ENCODE measurements at regions not wholly inside any gene's neighbourhood (a gene's known extent, or its start where the extent isn't known, plus 50 kb on each side); places are given as distances from the start of the nearest gene placed in this dataset.
"Not testable (repeated sequence)": the region's sequence is repeated elsewhere in the genome, so short reads cannot be mapped to it uniquely, and the experiment has no call there.

DNA sequence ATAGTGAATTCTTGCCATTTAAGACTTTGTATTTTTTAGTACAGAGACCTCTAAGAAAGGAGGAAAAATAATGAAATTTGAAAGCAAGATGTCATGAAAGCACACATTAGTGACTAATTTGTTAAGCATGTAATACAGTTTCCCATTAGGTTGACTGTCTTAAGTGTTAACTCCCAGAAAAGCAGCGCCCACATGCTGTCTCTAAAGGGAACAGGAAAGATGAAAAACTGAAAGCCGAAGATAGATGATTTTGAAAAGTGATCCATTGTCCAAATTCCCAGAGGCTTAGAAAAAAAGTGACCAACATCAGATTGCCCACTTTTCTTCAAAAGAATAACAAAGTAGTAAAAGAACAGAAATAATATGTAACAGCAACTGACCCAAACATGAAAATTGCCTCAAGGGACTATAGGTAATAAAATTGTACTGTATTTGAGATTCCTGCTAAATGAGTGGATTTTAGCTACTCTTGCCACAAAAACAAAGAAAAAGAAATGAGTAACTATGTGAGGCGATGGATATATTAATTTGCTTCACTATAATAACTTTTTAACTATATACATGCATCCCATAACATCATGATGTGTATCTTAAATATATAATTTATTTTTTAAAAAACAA is 83.2 kb upstream of the OGFRL1 start:
- H3K4me3 ChIP-seq (ENCODE audit: low read length) = no peak overlapping the region
- no peaks in the 10 kb centered on the region for H3K36me3 ChIP-seq (ENCODE audit: insufficient read depth, low read depth, low read length)
- no peak overlapping the region for H3K27ac ChIP-seq (ENCODE audit: low read length)
- no peaks in the 10 kb centered on the region for H3K27me3 ChIP-seq (ENCODE audit: insufficient read depth, low read length)
- no peaks in the 10 kb centered on the region for H3K4me1 ChIP-seq (ENCODE audit: insufficient read depth, low read length)
- no peak overlapping the region for H3K9ac ChIP-seq (ENCODE audit: low read depth, low read length)
- H3K9me3 ChIP-seq (ENCODE audit: insufficient read depth, low read depth, low read length) = no peaks in the 10 kb centered on the region

- Histone ChIP-seq H3K9me3 (ENCODE audit: insufficient read depth, low read depth, low read length) (no peaks in the 10 kb centered on the region), H3K27ac (ENCODE audit: low read length) (no peak overlapping the region), H3K9ac (ENCODE audit: low read depth, low read length) (no peak overlapping the region), H3K4me1 (ENCODE audit: insufficient read depth, low read length) (no peaks in the 10 kb centered on the region), H3K27me3 (ENCODE audit: insufficient read depth, low read length) (no peaks in the 10 kb centered on the region), H3K36me3 (ENCODE audit: insufficient read depth, low read depth, low read length) (no peaks in the 10 kb centered on the region), H3K4me3 (ENCODE audit: low read length) (no peak overlapping the region)
Observed at GRCh38 chr6:71206089-71206488, 82.5 kb upstream of the OGFRL1 start.

- no peaks in the 10 kb centered on the region for H3K9me3 ChIP-seq (ENCODE audit: insufficient read depth, low read depth, low read length)
- H3K4me1 ChIP-seq (ENCODE audit: insufficient read depth, low read length) = no peaks in the 10 kb centered on the region
- no peaks in the 10 kb centered on the region for H3K36me3 ChIP-seq (ENCODE audit: insufficient read depth, low read depth, low read length)
- H3K27me3 ChIP-seq (ENCODE audit: insufficient read depth, low read length) = no peaks in the 10 kb centered on the region
- H3K4me3 ChIP-seq (ENCODE audit: low read length) = no peak overlapping the region
- no peak overlapping the region for H3K9ac ChIP-seq (ENCODE audit: low read depth, low read length)
- no peak overlapping the region for H3K27ac ChIP-seq (ENCODE audit: low read length)
Observed at GRCh38 chr6:71209206-71209605, 79.4 kb upstream of the OGFRL1 start.

GRCh38 chr6:71209626-71210025 is 79.0 kb upstream of the OGFRL1 start:
- no peaks in the 10 kb centered on the region for H3K9me3 ChIP-seq (ENCODE audit: insufficient read depth, low read depth, low read length)
- no peaks in the 10 kb centered on the region for H3K36me3 ChIP-seq (ENCODE audit: insufficient read depth, low read depth, low read length)
- H3K9ac ChIP-seq (ENCODE audit: low read depth, low read length) = no peak overlapping the region
- no peak overlapping the region for H3K27ac ChIP-seq (ENCODE audit: low read length)
- no peak overlapping the region for H3K4me3 ChIP-seq (ENCODE audit: low read length)
- no peaks in the 10 kb centered on the region for H3K4me1 ChIP-seq (ENCODE audit: insufficient read depth, low read length)
- no peaks in the 10 kb centered on the region for H3K27me3 ChIP-seq (ENCODE audit: insufficient read depth, low read length)

GRCh38 chr6:71211799-71212198 is 76.8 kb upstream of the OGFRL1 start:
- Histone ChIP-seq H3K4me1 (ENCODE audit: insufficient read depth, low read length) (no peaks in the 10 kb centered on the region), H3K9ac (ENCODE audit: low read depth, low read length) (no peak overlapping the region), H3K4me3 (ENCODE audit: low read length) (no peak overlapping the region), H3K27ac (ENCODE audit: low read length) (no peak overlapping the region), H3K36me3 (ENCODE audit: insufficient read depth, low read depth, low read length) (no peaks in the 10 kb centered on the region), H3K9me3 (ENCODE audit: insufficient read depth, low read depth, low read length) (no peaks in the 10 kb centered on the region), H3K27me3 (ENCODE audit: insufficient read depth, low read length) (no peaks in the 10 kb centered on the region)

- Histone ChIP-seq H3K27ac (ENCODE audit: low read length) (no peak overlapping the region), H3K4me3 (ENCODE audit: low read length) (no peak overlapping the region), H3K36me3 (ENCODE audit: insufficient read depth, low read depth, low read length) (no peaks in the 10 kb centered on the region), H3K4me1 (ENCODE audit: insufficient read depth, low read length) (no peaks in the 10 kb centered on the region), H3K9ac (ENCODE audit: low read depth, low read length) (no peak overlapping the region), H3K27me3 (ENCODE audit: insufficient read depth, low read length) (no peaks in the 10 kb centered on the region), H3K9me3 (ENCODE audit: insufficient read depth, low read depth, low read length) (no peaks in the 10 kb centered on the region)
Observed at GRCh38 chr6:71220466-71220865, 68.1 kb upstream of the OGFRL1 start.

GRCh38 chr6:71222671-71223070 is 65.9 kb upstream of the OGFRL1 start:
- Histone ChIP-seq H3K9me3 (ENCODE audit: insufficient read depth, low read depth, low read length) (no peaks in the 10 kb centered on the region), H3K36me3 (ENCODE audit: insufficient read depth, low read depth, low read length) (no peaks in the 10 kb centered on the region), H3K27ac (ENCODE audit: low read length) (no peak overlapping the region), H3K4me3 (ENCODE audit: low read length) (no peak overlapping the region), H3K4me1 (ENCODE audit: insufficient read depth, low read length) (no peaks in the 10 kb centered on the region), H3K27me3 (ENCODE audit: insufficient read depth, low read length) (no peaks in the 10 kb centered on the region), H3K9ac (ENCODE audit: low read depth, low read length) (no peak overlapping the region)

DNA sequence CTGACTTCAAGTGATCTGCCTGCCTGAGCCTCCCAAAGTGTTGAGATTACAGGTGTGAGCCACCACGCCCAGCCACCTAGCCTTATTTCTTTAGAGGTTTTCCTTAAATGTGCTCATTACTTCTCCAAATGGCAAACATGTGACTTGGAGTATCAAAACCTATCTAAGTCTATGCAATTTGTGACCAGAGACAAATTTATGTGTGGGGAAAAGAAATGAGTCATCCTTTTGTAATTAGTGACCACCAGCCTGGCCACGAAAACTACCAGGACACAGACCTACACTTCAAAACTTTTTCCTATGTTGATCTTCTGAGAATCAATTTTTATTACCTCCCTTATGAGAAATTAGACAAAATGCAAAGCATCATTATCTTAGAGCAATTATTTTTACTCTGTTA is 64.6 kb upstream of the OGFRL1 start:
- H3K27ac ChIP-seq (ENCODE audit: low read length) = no peak overlapping the region
- H3K9ac ChIP-seq (ENCODE audit: low read depth, low read length) = no peak overlapping the region
- H3K4me1 ChIP-seq (ENCODE audit: insufficient read depth, low read length) = no peaks in the 10 kb centered on the region
- H3K4me3 ChIP-seq (ENCODE audit: low read length) = no peak overlapping the region
- no peaks in the 10 kb centered on the region for H3K27me3 ChIP-seq (ENCODE audit: insufficient read depth, low read length)
- no peaks in the 10 kb centered on the region for H3K9me3 ChIP-seq (ENCODE audit: insufficient read depth, low read depth, low read length)
- no peaks in the 10 kb centered on the region for H3K36me3 ChIP-seq (ENCODE audit: insufficient read depth, low read depth, low read length)

GRCh38 chr6:71226151-71226550 is 62.5 kb upstream of the OGFRL1 start:
- H3K4me3 ChIP-seq (ENCODE audit: low read length) = no peak overlapping the region
- H3K36me3 ChIP-seq (ENCODE audit: insufficient read depth, low read depth, low read length) = no peaks in the 10 kb centered on the region
- no peaks in the 10 kb centered on the region for H3K27me3 ChIP-seq (ENCODE audit: insufficient read depth, low read length)
- H3K9me3 ChIP-seq (ENCODE audit: insufficient read depth, low read depth, low read length) = no peaks in the 10 kb centered on the region
- H3K27ac ChIP-seq (ENCODE audit: low read length) = no peak overlapping the region
- no peak overlapping the region for H3K9ac ChIP-seq (ENCODE audit: low read depth, low read length)
- H3K4me1 ChIP-seq (ENCODE audit: insufficient read depth, low read length) = no peaks in the 10 kb centered on the region

DNA sequence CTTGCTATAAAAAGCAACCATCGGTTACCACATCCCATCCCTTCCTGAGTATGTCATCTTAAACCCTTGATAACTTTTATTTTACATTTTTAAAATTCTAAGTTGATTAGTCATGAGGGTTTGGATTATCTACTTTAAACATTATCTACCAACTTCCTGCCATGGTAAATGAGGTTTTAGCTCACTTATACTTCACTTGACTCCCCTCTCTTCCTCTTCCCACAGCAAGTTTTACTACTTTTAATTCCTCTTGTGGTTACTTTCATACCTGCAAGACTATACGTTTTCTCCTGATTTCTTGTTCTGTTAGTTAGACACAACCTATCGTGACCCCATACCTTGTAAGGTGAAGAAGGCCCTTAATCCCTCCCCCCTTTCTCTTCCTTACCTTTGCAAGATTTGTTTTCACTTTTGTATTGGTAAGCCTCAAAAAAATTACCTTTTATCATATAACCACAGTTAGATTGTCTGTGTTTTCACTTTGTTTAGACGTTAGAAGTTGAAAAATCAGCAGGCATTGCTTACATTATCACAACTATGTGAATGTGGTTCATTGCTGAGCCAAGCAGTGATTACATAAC is 60.1 kb upstream of the OGFRL1 start:
- no peak overlapping the region for H3K27ac ChIP-seq (ENCODE audit: low read length)
- no peaks in the 10 kb centered on the region for H3K4me1 ChIP-seq (ENCODE audit: insufficient read depth, low read length)
- H3K4me3 ChIP-seq (ENCODE audit: low read length) = no peak overlapping the region
- H3K9me3 ChIP-seq (ENCODE audit: insufficient read depth, low read depth, low read length) = no peaks in the 10 kb centered on the region
- H3K27me3 ChIP-seq (ENCODE audit: insufficient read depth, low read length) = no peaks in the 10 kb centered on the region
- H3K36me3 ChIP-seq (ENCODE audit: insufficient read depth, low read depth, low read length) = no peaks in the 10 kb centered on the region
- H3K9ac ChIP-seq (ENCODE audit: low read depth, low read length) = no peak overlapping the region

DNA sequence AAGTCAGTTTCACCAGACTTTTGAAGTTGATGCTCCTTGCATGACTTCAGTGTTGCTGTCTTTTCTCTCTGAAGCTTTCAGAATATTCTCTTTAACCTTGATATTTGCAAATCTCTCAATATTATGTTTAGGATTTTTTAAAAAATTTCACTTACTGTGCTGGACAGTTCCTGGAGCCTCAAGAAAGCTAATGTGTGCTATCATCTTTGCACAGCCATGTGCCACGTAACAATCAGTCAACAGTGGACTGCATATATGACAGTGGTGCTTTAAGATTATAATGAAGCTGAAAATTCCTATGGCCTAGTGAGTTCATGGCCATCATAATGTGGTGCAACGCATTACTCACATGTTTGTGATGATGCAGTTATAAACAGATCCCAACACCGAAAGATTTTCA is 59.1 kb upstream of the OGFRL1 start:
- H3K27ac ChIP-seq (ENCODE audit: low read length) = no peak overlapping the region
- no peak overlapping the region for H3K9ac ChIP-seq (ENCODE audit: low read depth, low read length)
- no peaks in the 10 kb centered on the region for H3K4me1 ChIP-seq (ENCODE audit: insufficient read depth, low read length)
- H3K9me3 ChIP-seq (ENCODE audit: insufficient read depth, low read depth, low read length) = no peaks in the 10 kb centered on the region
- no peak overlapping the region for H3K4me3 ChIP-seq (ENCODE audit: low read length)
- H3K27me3 ChIP-seq (ENCODE audit: insufficient read depth, low read length) = no peaks in the 10 kb centered on the region
- H3K36me3 ChIP-seq (ENCODE audit: insufficient read depth, low read depth, low read length) = no peaks in the 10 kb centered on the region

GRCh38 chr6:71232890-71233289 is 55.7 kb upstream of the OGFRL1 start:
- not testable (repeated sequence) for H3K36me3 ChIP-seq (ENCODE audit: insufficient read depth, low read depth, low read length); H3K9ac ChIP-seq (ENCODE audit: low read depth, low read length); H3K4me1 ChIP-seq (ENCODE audit: insufficient read depth, low read length); H3K27ac ChIP-seq (ENCODE audit: low read length); H3K4me3 ChIP-seq (ENCODE audit: low read length); H3K27me3 ChIP-seq (ENCODE audit: insufficient read depth, low read length); H3K9me3 ChIP-seq (ENCODE audit: insufficient read depth, low read depth, low read length)
